ENCODE measurements at regions not wholly inside any gene's neighbourhood (a gene's known extent, or its start where the extent isn't known, plus 50 kb on each side); places are given as distances from the start of the nearest gene placed in this dataset.

DNA sequence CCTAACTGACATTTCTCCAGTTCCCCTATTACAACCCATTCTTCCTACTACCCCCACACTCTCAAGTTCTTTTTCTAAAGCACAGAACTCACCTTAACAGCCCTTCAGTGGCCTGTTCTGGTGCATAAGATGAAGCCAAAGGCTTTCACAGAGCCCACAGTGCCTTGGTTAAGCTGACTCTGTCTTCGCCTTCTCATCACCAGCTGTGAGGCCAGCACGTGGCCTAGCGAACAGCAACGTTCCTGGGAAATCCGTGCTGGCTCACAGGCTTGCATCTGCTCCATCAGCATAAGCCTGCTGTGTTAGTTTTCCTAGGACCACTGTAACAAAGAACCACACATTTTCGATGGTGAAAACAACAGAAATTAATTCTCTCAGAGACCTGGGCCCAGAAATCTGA, 67.9 kb upstream of the LPAR1 start:
- no TSS peak for BruUV-seq (replicated peaks)
- ChIA-PET POLR2A (no interaction called here), CTCF (no interaction called here)
- Histone ChIP-seq H3K9me1 (replicated peaks; ENCODE audit: control insufficient read depth, extremely low read depth, insufficient read depth, low read length) (no peaks in the 10 kb centered on the region), H2AFZ (ENCODE audit: low read depth, low read length) (no peak overlapping the region), H3K36me3 (ENCODE audit: control insufficient read depth in 2 of 2, extremely low read depth in 1 of 2, insufficient read depth in 2 of 2, low read length in 2 of 2) (no peaks in the 10 kb centered on the region), H3K9me3 (replicated peaks; ENCODE audit: control insufficient read depth, insufficient read depth, low read length) (no peaks in the 10 kb centered on the region), H3K79me2 (ENCODE audit: control insufficient read depth, insufficient read depth, low read length) (no peaks in the 10 kb centered on the region), H3K9ac (replicated peaks; ENCODE audit: extremely low read depth, insufficient read depth, low read length) (no peak overlapping the region), H4K20me1 (replicated peaks; ENCODE audit: control insufficient read depth, extremely low read depth, insufficient read depth, low read length) (no peaks in the 10 kb centered on the region), H3K4me2 (ENCODE audit: insufficient read depth, low read length) (no peak overlapping the region), H3K27ac (ENCODE audit: insufficient read depth, low read depth, low read length) (no peak overlapping the region), H3K4me1 (ENCODE audit: control insufficient read depth, extremely low read depth, insufficient read depth, low read length) (no peaks in the 10 kb centered on the region), H3K4me3 (replicated peaks in 1 of 3; ENCODE audit: insufficient read depth in 1 of 3, low read depth in 1 of 3, low read length in 3 of 3) (no peak overlapping the region), H3K27me3 (ENCODE audit: control insufficient read depth in 2 of 2, insufficient read depth in 2 of 2, low read length in 2 of 2) (no peaks in the 10 kb centered on the region)
- DNase-seq (ENCODE audit: low read depth, low spot score) = no peak
- dilution Hi-C loops (cut with MboI; ENCODE audit: extremely low pct_ligation_motif_present, low sequenced_read_pairs) = no loop called here
- intact Hi-C loops (cut with micrococcal nuclease) = no loop called here
- no peak for FAIRE-seq
- TF ChIP-seq, protein P1, sequence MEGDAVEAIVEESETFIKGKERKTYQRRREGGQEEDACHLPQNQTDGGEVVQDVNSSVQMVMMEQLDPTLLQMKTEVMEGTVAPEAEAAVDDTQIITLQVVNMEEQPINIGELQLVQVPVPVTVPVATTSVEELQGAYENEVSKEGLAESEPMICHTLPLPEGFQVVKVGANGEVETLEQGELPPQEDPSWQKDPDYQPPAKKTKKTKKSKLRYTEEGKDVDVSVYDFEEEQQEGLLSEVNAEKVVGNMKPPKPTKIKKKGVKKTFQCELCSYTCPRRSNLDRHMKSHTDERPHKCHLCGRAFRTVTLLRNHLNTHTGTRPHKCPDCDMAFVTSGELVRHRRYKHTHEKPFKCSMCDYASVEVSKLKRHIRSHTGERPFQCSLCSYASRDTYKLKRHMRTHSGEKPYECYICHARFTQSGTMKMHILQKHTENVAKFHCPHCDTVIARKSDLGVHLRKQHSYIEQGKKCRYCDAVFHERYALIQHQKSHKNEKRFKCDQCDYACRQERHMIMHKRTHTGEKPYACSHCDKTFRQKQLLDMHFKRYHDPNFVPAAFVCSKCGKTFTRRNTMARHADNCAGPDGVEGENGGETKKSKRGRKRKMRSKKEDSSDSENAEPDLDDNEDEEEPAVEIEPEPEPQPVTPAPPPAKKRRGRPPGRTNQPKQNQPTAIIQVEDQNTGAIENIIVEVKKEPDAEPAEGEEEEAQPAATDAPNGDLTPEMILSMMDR (IDR thresholded peaks at IDR 0.05; ENCODE audit: extremely low read depth in 1 of 2, insufficient read depth in 1 of 2, low read depth in 1 of 2, low read length in 2 of 2) = no peak
- TF ChIP-seq POLR2AphosphoS5 (IDR thresholded peaks at IDR 0.05; ENCODE audit: insufficient read depth, low read depth, low read length) = no peak
- no peak for TF ChIP-seq POLR2A (IDR thresholded peaks at IDR 0.05; ENCODE audit: low read depth, low read length)
- TF ChIP-seq EZH2 (IDR thresholded peaks at IDR 0.05; ENCODE audit: borderline replicate concordance, low read depth, low read length, severe bottlenecking) = no peak
- no peak for TF ChIP-seq GATA2 (IDR thresholded peaks at IDR 0.05; ENCODE audit: insufficient read depth, insufficient read length, low read depth, low read length)
- TF ChIP-seq FOS (IDR thresholded peaks at IDR 0.05; ENCODE audit: borderline replicate concordance, insufficient read depth, low read length) = no peak
- TF ChIP-seq, protein P2, sequence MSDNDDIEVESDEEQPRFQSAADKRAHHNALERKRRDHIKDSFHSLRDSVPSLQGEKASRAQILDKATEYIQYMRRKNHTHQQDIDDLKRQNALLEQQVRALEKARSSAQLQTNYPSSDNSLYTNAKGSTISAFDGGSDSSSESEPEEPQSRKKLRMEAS (IDR thresholded peaks at IDR 0.05; ENCODE audit: insufficient read depth, insufficient read length) = no peak
- TF ChIP-seq MYC (IDR thresholded peaks at IDR 0.05; ENCODE audit: low read depth, low read length) = no peak
- no peak for TF ChIP-seq JUN (IDR thresholded peaks at IDR 0.05; ENCODE audit: borderline replicate concordance, insufficient read depth, insufficient read length, low read depth)

Measured in endothelial cell of umbilical vein (primary cell).